AG09319 (cell line): ENCODE measurements at regions not wholly inside any gene's neighbourhood (a gene's known extent, or its start where the extent isn't known, plus 50 kb on each side); places are given as distances from the start of the nearest gene placed in this dataset.

Experiments
- DNase-seq: peaks from one replicate; pipeline ENCODE4 v3.0.0-alpha.2; 2010; ENCODE audit warnings: low read depth; ENCODE audit errors: extremely low read depth
- TF ChIP-seq, protein P1 (sequence below): IDR thresholded peaks from 2 replicates; pipeline ENCODE4 v1.5.1; 2011; ENCODE audit warnings: low read depth, mild to moderate bottlenecking, inconsistent platforms, low read length, moderate library complexity

DNA sequence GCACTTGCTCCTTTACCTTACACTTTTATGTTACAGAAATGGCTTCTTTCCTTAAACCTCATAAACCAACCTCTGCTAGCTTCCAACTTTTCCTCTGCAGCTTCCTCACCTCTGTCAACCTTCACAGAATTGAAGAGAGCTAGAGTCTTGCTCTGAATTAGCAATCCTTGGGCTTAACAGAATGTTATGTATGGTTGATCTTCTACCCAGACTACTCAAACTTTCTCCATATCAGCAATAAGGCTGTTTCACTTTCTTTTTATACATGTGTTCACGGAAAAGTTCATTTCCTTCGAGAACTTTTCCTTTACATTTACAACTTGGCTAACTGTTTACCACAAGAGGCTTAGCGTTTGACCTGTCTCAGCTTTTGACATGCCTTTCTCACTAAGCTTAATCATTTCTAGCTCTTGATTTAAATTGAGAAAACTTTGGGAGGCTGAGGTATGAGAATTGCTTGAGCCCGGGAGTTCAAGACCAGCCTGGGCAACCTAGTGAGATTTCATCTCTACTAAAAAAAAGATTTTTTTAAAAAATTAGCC lies 207.3 kb downstream of the BMP7 start:
- no peak for DNase-seq
- TF ChIP-seq, protein P1, sequence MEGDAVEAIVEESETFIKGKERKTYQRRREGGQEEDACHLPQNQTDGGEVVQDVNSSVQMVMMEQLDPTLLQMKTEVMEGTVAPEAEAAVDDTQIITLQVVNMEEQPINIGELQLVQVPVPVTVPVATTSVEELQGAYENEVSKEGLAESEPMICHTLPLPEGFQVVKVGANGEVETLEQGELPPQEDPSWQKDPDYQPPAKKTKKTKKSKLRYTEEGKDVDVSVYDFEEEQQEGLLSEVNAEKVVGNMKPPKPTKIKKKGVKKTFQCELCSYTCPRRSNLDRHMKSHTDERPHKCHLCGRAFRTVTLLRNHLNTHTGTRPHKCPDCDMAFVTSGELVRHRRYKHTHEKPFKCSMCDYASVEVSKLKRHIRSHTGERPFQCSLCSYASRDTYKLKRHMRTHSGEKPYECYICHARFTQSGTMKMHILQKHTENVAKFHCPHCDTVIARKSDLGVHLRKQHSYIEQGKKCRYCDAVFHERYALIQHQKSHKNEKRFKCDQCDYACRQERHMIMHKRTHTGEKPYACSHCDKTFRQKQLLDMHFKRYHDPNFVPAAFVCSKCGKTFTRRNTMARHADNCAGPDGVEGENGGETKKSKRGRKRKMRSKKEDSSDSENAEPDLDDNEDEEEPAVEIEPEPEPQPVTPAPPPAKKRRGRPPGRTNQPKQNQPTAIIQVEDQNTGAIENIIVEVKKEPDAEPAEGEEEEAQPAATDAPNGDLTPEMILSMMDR: no peak

DNA sequence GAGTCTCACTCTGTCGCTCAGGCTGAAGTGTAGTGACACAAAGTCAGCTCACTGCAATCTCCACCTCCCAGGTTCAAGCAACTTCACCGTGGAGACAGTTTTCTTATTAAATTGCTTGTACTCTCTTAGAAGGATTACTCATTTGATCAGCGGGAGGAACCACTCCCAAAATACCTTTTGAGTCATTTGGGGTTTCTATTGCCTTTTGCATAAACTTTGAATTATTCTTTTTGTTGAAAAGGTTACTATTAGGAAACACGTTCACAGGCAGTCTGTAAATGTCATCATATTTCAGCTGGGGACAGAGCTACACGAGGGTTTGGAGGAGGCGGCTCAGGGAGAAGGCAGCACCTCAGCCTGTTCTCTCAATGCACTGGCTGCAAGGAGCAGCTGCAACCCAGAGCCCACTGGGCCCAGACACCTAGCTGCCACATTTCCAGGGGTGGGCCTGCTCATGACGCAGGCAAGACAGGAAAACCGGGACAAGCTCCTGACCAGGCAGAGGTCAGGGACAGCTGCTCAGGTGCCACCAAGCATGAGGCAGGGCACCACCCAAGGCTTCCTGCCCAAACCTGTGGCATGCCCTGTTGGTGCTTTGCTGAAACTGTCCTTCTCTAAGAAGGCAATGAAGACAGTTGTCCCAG lies 205.9 kb downstream of the BMP7 start:
- TF ChIP-seq, protein P1: no peak
- no peak for DNase-seq

DNA sequence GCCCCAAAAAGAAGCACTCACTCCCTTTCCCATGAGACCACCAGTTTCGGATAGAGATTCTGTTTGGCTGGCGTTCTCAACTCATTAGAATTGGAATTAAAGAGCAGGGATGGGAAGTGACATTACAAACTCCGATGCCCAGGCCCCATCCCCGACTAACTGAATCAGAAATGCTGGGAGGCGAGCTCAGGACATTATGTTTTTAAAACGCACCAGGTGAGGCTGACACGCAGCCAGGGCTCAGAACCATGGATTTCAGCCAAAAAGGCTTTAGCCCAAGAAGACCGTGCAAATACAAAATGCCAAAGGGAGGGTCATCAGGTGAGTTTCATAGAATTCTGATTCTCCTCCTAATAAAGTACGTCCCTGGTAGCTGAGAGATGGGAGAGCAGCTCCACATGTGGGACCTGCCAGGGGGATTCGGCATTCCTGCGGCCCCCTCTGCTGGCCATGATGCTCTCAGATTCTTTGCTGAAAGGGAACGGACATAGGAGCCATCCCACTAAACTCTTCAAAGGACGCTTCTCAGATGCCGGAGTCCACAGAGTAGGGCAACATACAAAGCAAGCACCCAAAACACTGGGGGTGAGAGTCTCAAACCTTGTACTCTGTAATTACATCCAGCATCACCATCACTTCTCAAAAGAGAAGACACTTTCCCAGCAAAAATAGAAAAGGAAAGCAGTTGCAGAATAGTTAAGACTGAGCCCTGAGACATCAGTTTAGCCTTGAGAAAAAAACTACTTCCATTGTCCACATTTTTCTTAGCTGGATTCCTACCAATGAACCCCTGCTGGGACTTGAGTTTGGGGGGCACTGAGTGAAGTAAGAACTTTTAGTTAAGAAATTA lies 205.2 kb downstream of the BMP7 start:
- no peak for DNase-seq
- TF ChIP-seq, protein P1: peak; percentile 51

DNA sequence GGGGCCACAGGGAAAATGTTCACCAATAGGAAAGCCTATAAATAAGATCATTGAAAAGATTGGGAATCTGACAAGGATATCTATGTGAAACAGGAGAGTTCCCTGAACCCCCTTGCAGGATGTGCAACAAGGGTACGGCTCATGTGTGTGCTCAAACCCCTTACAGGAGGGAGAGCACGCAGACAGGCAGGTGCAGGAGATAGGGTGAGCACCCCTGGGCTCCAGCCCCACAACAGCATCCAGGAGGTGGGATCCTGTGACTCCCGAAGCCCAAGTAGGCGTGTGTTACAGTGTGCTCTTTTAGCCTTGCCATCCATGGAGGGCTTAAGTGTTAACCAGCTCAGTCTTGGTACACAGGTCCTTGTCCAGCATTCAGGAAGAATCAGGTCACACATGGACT lies 204.2 kb downstream of the BMP7 start:
- no peak for DNase-seq
- TF ChIP-seq, protein P1: no peak

DNA sequence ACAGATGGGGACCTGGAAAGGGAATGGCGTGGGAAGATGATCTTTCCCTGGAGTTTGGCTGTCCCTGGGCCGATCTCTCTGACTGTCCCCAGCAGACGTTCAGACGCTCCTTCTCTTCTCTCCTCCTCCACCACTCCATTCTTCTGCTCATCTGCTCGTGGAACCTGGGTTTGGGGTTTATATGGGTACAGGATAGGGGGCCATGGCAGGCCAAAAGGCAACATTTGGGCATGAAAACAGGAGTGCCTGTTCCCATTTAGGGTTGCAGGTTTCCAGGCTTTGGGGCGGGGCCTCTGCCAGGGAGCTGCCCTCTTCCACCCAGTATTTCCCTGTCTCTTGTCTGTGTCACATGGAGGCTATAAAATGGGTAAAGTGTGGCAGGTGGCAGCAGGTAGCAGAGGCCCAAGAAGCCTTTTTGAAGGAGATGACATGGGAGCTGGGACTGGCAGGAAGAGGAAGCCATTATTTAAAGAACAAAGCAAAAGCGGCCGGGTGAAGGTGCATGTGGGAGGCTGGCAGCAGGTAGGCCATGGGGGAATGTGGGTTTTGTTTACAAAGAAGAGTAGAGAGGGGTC lies 203.7 kb downstream of the BMP7 start:
- TF ChIP-seq, protein P1: no peak
- no peak for DNase-seq

DNA sequence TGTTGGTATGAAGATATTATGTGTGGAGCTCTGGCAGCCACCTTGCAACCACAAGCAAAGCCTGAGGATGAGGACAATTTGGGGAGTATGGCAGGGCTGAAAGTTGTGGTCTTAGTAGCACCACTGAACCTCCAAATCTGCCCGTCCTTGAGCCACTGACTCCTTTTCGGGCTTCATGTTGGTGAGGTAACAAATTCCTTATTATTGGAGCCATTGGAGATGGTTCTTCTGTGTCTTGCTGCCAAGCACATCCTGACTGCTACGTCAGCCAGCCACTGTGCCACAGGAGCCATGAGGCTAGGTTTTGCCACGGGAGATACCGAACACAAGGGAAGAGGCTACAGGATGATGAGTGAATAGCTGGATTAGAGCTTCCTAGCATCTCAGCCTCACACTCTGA lies 201.6 kb downstream of the BMP7 start:
- no peak for DNase-seq
- TF ChIP-seq, protein P1: no peak

DNA sequence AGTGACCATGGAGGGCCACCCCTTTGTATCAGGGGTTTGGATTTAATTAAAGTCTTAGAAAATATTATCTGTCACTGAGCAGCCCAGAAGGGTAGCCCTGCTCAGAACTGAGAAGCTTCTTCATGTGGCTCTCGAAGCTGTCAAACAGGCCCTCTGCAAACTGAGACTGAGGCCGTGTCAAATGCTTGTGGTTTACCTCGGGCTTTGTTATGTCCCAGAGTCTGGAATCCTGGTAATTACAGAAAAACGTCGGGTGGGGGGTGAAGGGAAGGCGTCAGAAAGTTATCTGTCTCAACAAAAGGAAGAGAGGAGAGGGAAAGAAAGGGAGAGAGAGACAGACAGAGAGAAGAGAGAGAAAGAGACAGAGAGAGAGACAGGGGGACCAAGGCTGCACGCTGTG lies 200.8 kb downstream of the BMP7 start:
- no peak for DNase-seq
- TF ChIP-seq, protein P1: no peak
